ENCODE measurements at regions not wholly inside any gene's neighbourhood (a gene's known extent, or its start where the extent isn't known, plus 50 kb on each side); places are given as distances from the start of the nearest gene placed in this dataset.
A peak's percentile ranks its signal among the peaks of the same experiment; 100 is the strongest.

DNA sequence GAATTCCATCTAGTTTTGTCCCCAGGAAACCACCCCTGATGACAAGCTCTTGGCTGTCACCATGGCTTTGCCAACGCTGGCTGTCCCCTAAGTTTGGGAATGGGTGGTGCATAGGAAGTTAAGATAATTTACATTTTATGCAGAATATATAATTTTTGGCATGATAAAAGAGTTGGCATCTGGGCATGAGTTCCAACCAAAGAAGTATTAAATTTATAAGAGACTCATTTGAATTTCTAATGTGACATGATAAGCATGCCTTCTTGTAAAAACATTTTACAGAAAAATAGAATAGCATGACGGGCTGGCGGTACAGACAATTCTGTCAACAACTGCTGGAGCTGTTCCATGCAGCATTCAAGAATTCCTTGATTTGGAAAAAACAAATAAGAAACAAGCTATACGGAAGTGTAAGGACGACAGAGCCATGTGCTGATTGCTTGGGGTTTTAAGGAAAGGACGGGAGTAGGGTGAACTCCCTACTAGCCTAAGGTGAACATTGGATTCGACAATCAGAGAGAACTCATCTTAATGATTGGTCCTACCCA is 106.8 kb upstream of the C1orf21 start:
- DNase-seq (ENCODE audit: low spot score), result no peak

DNA sequence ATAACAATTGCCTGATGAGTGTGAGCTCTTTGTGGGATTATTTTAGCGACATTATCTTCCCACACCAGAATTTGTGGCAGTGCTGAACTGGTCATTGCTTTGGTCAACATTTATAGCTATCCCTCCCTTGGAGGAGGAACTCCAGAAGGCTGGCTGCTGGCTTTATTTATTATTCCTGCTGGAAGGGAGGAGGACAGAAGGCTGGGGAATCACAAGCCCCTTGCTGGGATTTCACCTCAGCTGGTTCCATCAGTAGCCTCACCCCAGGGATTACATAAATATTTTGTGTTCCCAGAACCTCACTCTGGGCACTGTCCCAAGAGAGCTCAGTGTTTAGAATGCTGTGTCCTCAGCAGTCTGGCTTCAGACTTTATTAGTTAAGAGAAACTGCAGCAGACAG is 102.8 kb upstream of the C1orf21 start:
- peak; percentile 58 for DNase-seq (ENCODE audit: low spot score)

- no peak for DNase-seq (ENCODE audit: low spot score)
These were observed 101.9 kb upstream of the C1orf21 start for GRCh38 chr1:184284900-184285299.

GRCh38 chr1:184285401-184286087 is 101.3 kb upstream of the C1orf21 start:
- DNase-seq (ENCODE audit: low spot score), result no peak

DNA sequence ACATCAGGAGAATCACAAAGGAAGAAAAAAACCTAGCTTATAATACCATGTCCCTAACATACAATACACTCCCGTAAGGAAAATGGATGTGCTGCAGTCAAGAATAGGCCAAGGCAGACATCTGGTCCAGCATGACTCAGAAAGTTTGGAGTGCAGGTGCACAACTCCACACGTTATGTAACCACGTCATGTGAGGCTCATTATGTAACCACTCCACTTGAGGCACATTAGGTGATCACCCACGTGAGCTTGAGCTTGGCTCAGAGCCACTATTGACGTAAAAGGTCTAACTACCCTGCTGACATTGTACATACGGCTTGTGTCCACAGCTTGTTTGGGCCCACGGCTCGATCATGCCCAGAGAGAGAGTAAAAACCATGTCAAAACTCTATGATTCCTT is 99.8 kb upstream of the C1orf21 start:
- no peak for DNase-seq (ENCODE audit: low spot score)

- DNase-seq (ENCODE audit: low spot score), result no peak
These were observed 96.8 kb upstream of the C1orf21 start for GRCh38 chr1:184289825-184290550.

GRCh38 chr1:184291701-184292100 is 95.1 kb upstream of the C1orf21 start:
- no peak for DNase-seq (ENCODE audit: low spot score)

GRCh38 chr1:184292101-184292500 is 94.7 kb upstream of the C1orf21 start:
- no peak for DNase-seq (ENCODE audit: low spot score)

- no peak for DNase-seq (ENCODE audit: low spot score)
These were observed 92.7 kb upstream of the C1orf21 start for GRCh38 chr1:184294101-184294500.

DNA sequence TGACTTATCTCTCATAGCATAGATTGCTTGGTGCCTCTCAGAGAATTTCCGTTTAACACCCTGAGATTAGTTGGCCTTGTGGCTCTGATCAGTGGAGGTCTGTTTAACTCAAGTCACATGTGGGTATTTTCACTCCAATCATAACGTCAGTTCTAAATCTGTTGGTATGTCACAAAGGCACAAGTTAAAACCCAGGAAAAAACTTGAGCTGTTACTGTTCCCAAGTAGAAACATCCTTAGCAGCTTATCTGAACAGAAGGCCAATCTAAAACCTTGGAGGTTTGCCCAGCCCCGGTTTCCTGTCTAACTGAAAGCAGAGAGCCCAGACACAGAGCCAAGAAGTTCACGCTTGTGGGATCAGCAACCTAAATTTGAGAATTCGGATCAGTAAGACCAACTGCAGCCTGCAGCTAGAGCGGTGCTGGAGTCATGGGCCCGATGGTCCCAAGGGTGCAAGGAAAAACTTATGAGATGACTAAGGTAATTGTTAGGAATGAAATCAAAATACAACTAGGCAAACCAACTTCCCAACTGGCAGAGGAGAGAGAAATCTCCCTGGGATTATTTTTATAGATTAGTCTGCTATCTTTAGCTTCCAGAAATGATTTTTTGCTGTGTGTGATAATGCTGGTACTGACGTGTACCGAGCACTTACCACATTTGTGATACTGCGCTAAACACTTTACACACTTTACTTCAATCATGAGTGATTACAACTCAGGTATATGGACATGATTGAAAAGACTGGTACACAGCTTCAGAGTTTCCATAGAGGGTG is 90.2 kb upstream of the C1orf21 start:
- peak; percentile 72 for DNase-seq (ENCODE audit: low spot score)

DNA sequence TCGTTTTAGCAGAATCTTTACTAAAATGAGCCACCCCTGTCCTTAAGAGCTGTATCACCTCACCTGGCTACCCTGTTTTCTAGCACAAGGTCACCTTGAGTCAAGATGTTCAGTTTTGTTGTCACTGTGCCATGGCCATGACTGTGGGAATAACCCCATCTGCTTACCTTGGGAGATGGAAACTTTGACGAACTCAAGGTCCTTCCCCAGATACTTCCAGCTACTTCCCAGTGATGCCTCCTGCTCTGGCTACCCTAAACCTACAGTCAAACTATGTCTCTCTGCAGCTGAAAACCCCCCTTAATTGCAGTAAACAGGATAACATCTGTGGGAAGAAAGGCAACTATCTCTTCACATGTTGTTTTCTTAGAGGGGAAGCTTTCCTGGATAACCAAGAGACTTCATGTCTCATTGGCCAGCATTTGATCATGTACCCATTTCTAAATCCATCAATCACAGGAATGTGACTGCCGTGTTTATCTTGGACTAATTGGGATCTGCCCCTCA is 89.5 kb upstream of the C1orf21 start:
- no peak for DNase-seq (ENCODE audit: low spot score)

GRCh38 chr1:184298440-184299405 is 88.1 kb upstream of the C1orf21 start:
- DNase-seq (ENCODE audit: low spot score), result peak; percentile 22

DNA sequence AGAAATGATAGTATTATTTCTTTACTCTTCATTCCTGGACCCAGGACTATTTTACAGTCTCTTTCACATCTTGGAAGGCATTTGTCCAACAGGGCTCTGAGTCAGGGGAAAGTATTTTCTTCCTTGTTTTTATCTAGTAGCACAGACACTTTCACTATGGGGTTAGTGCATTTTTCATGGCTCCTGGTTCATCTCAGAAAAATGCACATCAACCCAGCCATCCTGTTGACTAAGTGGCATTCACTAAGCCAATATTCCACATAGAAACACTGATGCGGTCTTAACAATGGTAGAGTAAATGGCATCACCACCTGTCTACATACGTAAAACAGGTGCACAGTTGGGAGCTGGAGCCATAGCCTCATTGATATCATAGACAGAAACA is 87.4 kb upstream of the C1orf21 start:
- DNase-seq (ENCODE audit: low spot score), result peak; percentile 74

DNA sequence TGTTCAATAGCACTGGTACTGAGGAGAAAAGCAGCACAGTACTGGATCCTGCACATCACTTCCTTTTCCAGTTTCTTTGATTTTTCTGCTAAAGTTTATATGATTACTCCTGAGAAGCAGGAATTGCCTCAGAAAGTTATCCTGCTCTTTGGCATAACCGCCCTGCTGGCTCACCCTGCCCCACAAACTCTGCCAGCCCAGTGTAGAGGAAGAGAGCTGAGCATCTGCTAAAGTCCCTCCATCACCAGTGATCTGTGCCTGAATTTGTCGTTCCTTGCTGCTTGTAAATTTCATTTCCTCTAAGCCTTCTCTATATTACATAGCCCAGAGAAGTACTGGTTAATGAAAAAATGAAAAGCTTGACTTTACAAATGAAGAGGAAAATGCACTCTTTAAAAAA is 87.0 kb upstream of the C1orf21 start:
- DNase-seq (ENCODE audit: low spot score), result no peak

GRCh38 chr1:184300446-184300845 is 86.4 kb upstream of the C1orf21 start:
- peak; percentile 25 for DNase-seq (ENCODE audit: low spot score)

DNA sequence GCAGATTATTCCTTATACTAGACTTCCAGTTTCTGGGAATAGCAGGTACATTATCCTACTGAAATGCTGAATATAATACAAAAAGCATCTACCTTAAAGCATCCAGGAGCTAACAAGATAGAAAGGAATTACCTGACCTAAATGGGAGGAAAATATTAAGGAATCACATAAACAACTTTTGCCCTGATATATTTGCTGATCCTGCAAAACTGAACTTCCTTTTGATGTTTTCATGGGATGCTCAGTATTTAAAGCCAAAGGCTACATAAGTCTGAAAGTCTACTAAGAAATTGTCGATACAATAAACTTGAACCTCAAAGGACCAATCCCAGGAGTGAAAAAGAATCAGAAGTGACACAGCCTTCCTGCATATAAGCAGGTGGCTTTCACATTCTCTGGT is 85.6 kb upstream of the C1orf21 start:
- DNase-seq (ENCODE audit: low spot score), result no peak

- no peak for DNase-seq (ENCODE audit: low spot score)
These were observed 84.5 kb upstream of the C1orf21 start for GRCh38 chr1:184302346-184302745.

DNA sequence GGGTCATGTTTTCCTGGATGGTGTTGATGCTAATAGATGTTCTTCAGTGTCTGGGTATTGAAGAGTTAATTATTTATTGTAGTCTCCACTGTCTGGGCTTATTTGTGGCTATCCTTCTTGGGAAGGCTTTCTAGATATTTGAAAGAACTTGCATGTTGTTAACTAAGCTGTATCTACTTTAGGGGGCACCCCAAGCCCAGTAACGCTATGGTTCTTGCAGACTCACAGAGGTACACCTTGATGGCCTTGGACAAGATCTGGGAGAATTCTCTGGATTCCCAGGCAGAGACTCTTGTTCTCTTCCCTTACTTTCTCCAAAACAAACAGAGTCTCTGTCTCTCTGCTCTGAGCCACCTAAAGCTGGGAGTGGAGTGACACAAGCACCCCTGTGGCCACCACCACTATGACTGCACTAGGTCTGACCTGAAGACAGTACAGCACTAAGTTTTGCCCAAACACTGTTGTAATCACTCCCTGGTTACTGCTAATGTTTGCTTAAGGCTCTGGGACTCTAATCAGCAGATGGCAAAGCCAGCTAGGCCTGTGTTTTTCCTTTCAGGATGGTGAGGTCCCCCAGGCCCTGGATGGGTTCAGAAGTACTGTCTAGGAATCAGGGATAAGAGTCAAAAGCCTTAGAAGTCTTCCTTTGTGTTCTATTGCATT is 76.5 kb upstream of the C1orf21 start:
- DNase-seq (ENCODE audit: low spot score), result no peak

GRCh38 chr1:184311580-184311979 is 75.2 kb upstream of the C1orf21 start:
- no peak for DNase-seq (ENCODE audit: low spot score)

GRCh38 chr1:184315254-184315653 is 71.6 kb upstream of the C1orf21 start:
- peak; percentile 62 for DNase-seq (ENCODE audit: low spot score)

GRCh38 chr1:184319879-184320278 is 67.0 kb upstream of the C1orf21 start:
- DNase-seq (ENCODE audit: low spot score), result no peak

Measured in GM03348 (cell line).